ENCODE measurements at regions not wholly inside any gene's neighbourhood (a gene's known extent, or its start where the extent isn't known, plus 50 kb on each side); places are given as distances from the start of the nearest gene placed in this dataset.
"Not testable (repeated sequence)": the region's sequence is repeated elsewhere in the genome, so short reads cannot be mapped to it uniquely, and the experiment has no call there.

GRCh38 chr4:126513596-126513995 lies 1119.2 kb upstream of the INTU start:
- no peak for DNase-seq (ENCODE audit: low spot score in 2 of 2)
- TF ChIP-seq POLR2A (IDR thresholded peaks at IDR 0.05) (no peak), CTCF (IDR thresholded peaks at IDR 0.05) (no peak)
- intact Hi-C loops (cut with DNase I; ENCODE audit: low total_unique reads): no loop called here
- H3K4me3 ChIP-seq (ENCODE audit: low read depth, poor library complexity, severe bottlenecking): no peak overlapping the region

GRCh38 chr4:126520731-126521130 lies 1112.0 kb upstream of the INTU start:
- DNase-seq (ENCODE audit: low spot score in 2 of 2): no peak
- H3K4me3 ChIP-seq (ENCODE audit: low read depth, poor library complexity, severe bottlenecking): no peak overlapping the region
- intact Hi-C loops (cut with DNase I; ENCODE audit: low total_unique reads): no loop called here
- TF ChIP-seq POLR2A (IDR thresholded peaks at IDR 0.05) (no peak), CTCF (IDR thresholded peaks at IDR 0.05) (no peak)
- 25 to 35% methylated on average over 1 of the region's 1 CpG for WGBS, 2 donors

- intact Hi-C loops (cut with DNase I; ENCODE audit: low total_unique reads): not testable (repeated sequence)
These were observed 1107.4 kb upstream of the INTU start for GRCh38 chr4:126525400-126525799.

GRCh38 chr4:126526335-126526734 lies 1106.4 kb upstream of the INTU start:
- TF ChIP-seq CTCF (IDR thresholded peaks at IDR 0.05): no peak
- TF ChIP-seq POLR2A (IDR thresholded peaks at IDR 0.05): no peak
- no peak for DNase-seq (ENCODE audit: low spot score in 2 of 2)
- H3K4me3 ChIP-seq (ENCODE audit: low read depth, poor library complexity, severe bottlenecking): no peak overlapping the region
- intact Hi-C loops (cut with DNase I; ENCODE audit: low total_unique reads): no loop called here
- WGBS, 2 donors: 75 to 88% methylated on average over 2 of the region's 2 CpGs

More at GRCh38 chr4:126525400-126525799, 1107.4 kb upstream of the INTU start:
- 94 to 96% methylated on average over 2 of the region's 2 CpGs for WGBS, 2 donors
- H3K4me3 ChIP-seq (ENCODE audit: low read depth, poor library complexity, severe bottlenecking); DNase-seq (ENCODE audit: low spot score in 2 of 2): not testable (repeated sequence)

- DNase-seq (ENCODE audit: low spot score in 2 of 2): no peak
- 72 to 82% methylated on average over 2 of the region's 2 CpGs for WGBS, 2 donors
- intact Hi-C loops (cut with DNase I; ENCODE audit: low total_unique reads): no loop called here
- H3K4me3 ChIP-seq (ENCODE audit: low read depth, poor library complexity, severe bottlenecking): no peak overlapping the region
- TF ChIP-seq CTCF (IDR thresholded peaks at IDR 0.05): no peak
- TF ChIP-seq POLR2A (IDR thresholded peaks at IDR 0.05): no peak
These were observed 1102.8 kb upstream of the INTU start for GRCh38 chr4:126529997-126530396.

GRCh38 chr4:126530996-126531585 lies 1101.7 kb upstream of the INTU start:
- DNase-seq (ENCODE audit: low spot score in 2 of 2): no peak
- TF ChIP-seq CTCF (IDR thresholded peaks at IDR 0.05) (no peak), POLR2A (IDR thresholded peaks at IDR 0.05) (no peak)
- intact Hi-C loops (cut with DNase I; ENCODE audit: low total_unique reads): no loop called here
- no peak overlapping the region for H3K4me3 ChIP-seq (ENCODE audit: low read depth, poor library complexity, severe bottlenecking)

All from lower leg skin (tissue), 4 donors.